Colonic mucosa (tissue), 4 donors: ENCODE measurements at regions not wholly inside any gene's neighbourhood (a gene's known extent, or its start where the extent isn't known, plus 50 kb on each side); places are given as distances from the start of the nearest gene placed in this dataset.

Experiments
- DNase-seq: peaks from one replicate; pipeline ENCODE4 v3.0.0-alpha.2; 2020
- H3K27ac ChIP-seq: fragments of 200-600 bp; one replicate; pipeline ENCODE4 v1.8.0; 2021
- H3K27me3 ChIP-seq: fragments of 200-600 bp; one replicate; pipeline ENCODE4 v1.8.0; 2021
- H3K36me3 ChIP-seq: fragments of 200-600 bp; one replicate; pipeline ENCODE4 v1.8.0; 2021
- H3K4me1 ChIP-seq: fragments of 200-600 bp; one replicate; pipeline ENCODE4 v1.8.0; 2021; ENCODE audit warnings: mild to moderate bottlenecking
- H3K4me3 ChIP-seq: fragments of 200-600 bp; one replicate; pipeline ENCODE4 v1.8.0; 2021
- H3K9ac ChIP-seq, 2 donors: one replicate each; pipeline ENCODE4 v1.7.0; 2013; ENCODE audit warnings: control low read depth in 2 of 2, low read depth in 2 of 2, low read length in 2 of 2
- H3K9me3 ChIP-seq: fragments of 200-600 bp; one replicate; pipeline ENCODE4 v1.8.0; 2021
- intact Hi-C: fragments of 100-400 bp; cut with DNase I; formaldehyde crosslinking; loops from one replicate; pipeline ENCODE4 v1.14.1; 2022
- TF ChIP-seq, protein P1 (sequence below): fragments of 200-600 bp; IDR thresholded peaks from one replicate; pipeline ENCODE4 v1.8.0; 2022; ENCODE audit warnings: antibody characterized with exemption, mild to moderate bottlenecking
- donor health status: healthy.
- donor health status: DM: no; HTN: no; CAD: no.
- donor health status: DM: no; HTN: no; CAD: no.

DNA sequence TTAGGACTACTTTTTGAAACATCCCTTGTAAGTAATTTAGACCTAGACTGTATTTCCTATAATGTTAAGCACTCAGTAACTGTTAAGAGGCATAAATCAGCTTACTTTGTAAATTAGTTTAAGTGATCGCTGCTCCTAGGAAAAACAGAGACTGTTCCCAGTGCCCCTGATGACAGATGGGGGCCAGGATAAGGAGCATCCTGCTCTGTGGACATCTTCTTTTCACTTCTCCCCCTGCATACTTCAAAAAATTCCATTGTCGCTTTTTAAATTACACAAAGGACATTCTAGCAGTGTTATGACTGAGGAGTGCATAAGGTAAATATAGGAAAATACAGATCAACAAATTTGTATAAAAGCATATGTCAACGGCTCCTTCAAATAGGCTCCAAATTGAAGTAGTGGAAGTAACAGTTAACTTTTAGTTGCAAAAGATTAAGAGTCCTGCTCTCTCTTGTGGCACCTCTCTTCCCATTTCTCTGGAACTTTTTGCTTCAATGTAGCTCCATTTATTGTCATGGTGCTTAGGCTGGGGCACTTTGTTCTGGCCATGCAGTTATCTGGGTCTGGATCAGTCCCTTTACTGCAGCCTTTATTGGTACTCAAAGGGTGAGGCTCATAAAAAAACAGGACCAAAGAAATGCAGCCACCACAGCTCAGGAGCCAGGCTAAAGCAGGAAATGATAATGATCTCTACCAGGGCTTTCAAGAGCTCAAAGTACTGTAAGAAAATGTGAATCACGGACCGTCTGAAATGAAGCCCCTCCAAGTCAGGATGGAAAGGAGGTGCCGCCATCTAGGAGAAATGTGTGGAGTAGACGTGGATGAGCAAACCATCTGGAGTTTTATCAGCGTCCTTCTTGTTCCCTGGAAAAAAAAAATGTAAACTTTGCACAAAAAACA is 162.1 kb upstream of the ZNF516 start:
- intact Hi-C loops, result no loop called here
- no peak for DNase-seq

GRCh38 chr18:76654577-76654976 is 159.5 kb upstream of the ZNF516 start:
- H3K9ac ChIP-seq, result no peak overlapping the region

More for the DNA sequence above, 162.1 kb upstream of the ZNF516 start:
- H3K9me3 ChIP-seq, result no peaks in the 10 kb centered on the region
- no peak overlapping the region for H3K27ac ChIP-seq
- H3K36me3 ChIP-seq, result no peaks in the 10 kb centered on the region
- H3K9ac ChIP-seq, result no peak overlapping the region
- TF ChIP-seq, protein P1, sequence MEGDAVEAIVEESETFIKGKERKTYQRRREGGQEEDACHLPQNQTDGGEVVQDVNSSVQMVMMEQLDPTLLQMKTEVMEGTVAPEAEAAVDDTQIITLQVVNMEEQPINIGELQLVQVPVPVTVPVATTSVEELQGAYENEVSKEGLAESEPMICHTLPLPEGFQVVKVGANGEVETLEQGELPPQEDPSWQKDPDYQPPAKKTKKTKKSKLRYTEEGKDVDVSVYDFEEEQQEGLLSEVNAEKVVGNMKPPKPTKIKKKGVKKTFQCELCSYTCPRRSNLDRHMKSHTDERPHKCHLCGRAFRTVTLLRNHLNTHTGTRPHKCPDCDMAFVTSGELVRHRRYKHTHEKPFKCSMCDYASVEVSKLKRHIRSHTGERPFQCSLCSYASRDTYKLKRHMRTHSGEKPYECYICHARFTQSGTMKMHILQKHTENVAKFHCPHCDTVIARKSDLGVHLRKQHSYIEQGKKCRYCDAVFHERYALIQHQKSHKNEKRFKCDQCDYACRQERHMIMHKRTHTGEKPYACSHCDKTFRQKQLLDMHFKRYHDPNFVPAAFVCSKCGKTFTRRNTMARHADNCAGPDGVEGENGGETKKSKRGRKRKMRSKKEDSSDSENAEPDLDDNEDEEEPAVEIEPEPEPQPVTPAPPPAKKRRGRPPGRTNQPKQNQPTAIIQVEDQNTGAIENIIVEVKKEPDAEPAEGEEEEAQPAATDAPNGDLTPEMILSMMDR, result no peak
- H3K4me1 ChIP-seq, result no peaks in the 10 kb centered on the region
- H3K4me3 ChIP-seq, result no peak overlapping the region
- H3K27me3 ChIP-seq, result no peaks in the 10 kb centered on the region

DNA sequence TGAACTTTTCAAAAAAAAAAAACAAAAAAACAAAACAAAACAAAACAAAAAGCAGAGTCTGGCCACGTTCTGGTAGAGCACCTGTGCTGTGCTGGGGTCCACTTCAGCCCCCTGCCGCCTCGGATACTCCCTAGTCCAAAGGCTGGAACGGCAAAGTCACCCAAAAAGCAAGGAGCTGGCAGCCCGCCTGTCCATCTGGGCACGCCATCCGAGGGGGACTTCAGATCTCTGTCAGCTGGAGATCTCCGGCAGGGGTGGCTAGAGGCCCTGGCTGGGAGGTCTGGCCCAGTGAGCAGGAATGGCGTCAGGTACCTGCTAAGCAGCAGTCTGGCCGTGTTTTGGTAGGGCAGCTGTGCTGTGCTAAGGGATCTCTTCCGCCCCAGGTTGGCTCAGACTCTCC is 152.3 kb upstream of the ZNF516 start:
- no peak for DNase-seq
- Histone ChIP-seq H3K9ac (no peak overlapping the region), H3K9me3 (no peaks in the 10 kb centered on the region), H3K36me3 (no peaks in the 10 kb centered on the region), H3K27ac (no peak overlapping the region), H3K4me3 (no peak overlapping the region), H3K27me3 (no peaks in the 10 kb centered on the region), H3K4me1 (no peaks in the 10 kb centered on the region)
- TF ChIP-seq, protein P1, result no peak
- intact Hi-C loops, result no loop called here

More at GRCh38 chr18:76654577-76654976, 159.5 kb upstream of the ZNF516 start:
- TF ChIP-seq, protein P1, result no peak
- intact Hi-C loops, result no loop called here
- Histone ChIP-seq H3K36me3 (no peaks in the 10 kb centered on the region), H3K27ac (no peak overlapping the region), H3K4me1 (no peaks in the 10 kb centered on the region), H3K9me3 (no peaks in the 10 kb centered on the region), H3K27me3 (no peaks in the 10 kb centered on the region), H3K4me3 (no peak overlapping the region)
- DNase-seq, result no peak

GRCh38 chr18:76644580-76644979 is 149.5 kb upstream of the ZNF516 start:
- intact Hi-C loops, result no loop called here
- H3K9me3 ChIP-seq, result no peaks in the 10 kb centered on the region
- TF ChIP-seq, protein P1, result no peak
- H3K27ac ChIP-seq, result no peak overlapping the region
- no peak for DNase-seq
- no peaks in the 10 kb centered on the region for H3K4me1 ChIP-seq
- H3K36me3 ChIP-seq, result no peaks in the 10 kb centered on the region
- no peak overlapping the region for H3K9ac ChIP-seq
- no peaks in the 10 kb centered on the region for H3K27me3 ChIP-seq
- no peak overlapping the region for H3K4me3 ChIP-seq

DNA sequence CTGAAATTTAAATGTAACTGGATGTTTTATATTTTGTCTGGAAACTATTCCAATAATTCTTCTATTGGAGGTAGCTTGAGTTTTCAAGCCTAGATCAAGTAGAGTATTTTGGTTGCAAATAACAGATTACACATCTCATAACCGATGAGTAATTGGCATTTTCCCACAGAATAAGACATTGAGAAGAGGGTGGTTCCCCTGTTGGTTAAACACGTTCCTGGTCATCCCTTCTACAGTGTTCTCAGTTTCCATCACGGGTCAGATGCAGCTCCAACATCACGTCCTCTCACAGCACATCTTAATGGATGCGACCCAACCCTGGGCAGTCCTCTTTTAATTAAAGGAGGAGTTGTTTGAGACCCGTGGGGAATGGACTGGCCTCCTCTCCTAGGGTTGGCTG is 149.0 kb upstream of the ZNF516 start:
- TF ChIP-seq, protein P1, result no peak
- intact Hi-C loops, result no loop called here

More for the DNA sequence above, 149.0 kb upstream of the ZNF516 start:
- H3K4me1 ChIP-seq, result no peaks in the 10 kb centered on the region
- no peaks in the 10 kb centered on the region for H3K9me3 ChIP-seq
- no peak overlapping the region for H3K4me3 ChIP-seq
- H3K36me3 ChIP-seq, result no peaks in the 10 kb centered on the region
- H3K27me3 ChIP-seq, result no peaks in the 10 kb centered on the region
- H3K9ac ChIP-seq, result no peak overlapping the region
- DNase-seq, result no peak
- H3K27ac ChIP-seq, result no peak overlapping the region
